GM21825 (cell line): ENCODE measurements at regions not wholly inside any gene's neighbourhood (a gene's known extent, or its start where the extent isn't known, plus 50 kb on each side); places are given as distances from the start of the nearest gene placed in this dataset.

Experiments used
- ATAC-seq: cut with Tn5 transposase; IDR thresholded peaks from one replicate; pipeline ENCODE4 v1.9.1; 2021; ENCODE audit warnings: mild to moderate bottlenecking, moderate library complexity; ENCODE audit not compliant: unreplicated experiment

- no peak for ATAC-seq
These were observed 108.2 kb downstream of the LYPLAL1 start for GRCh38 chr1:219281831-219282230.

GRCh38 chr1:219279017-219279770, 105.5 kb downstream of the LYPLAL1 start:
- no peak for ATAC-seq

GRCh38 chr1:219278288-219278687, 104.6 kb downstream of the LYPLAL1 start:
- no peak for ATAC-seq

GRCh38 chr1:219277304-219278105, 103.8 kb downstream of the LYPLAL1 start:
- no peak for ATAC-seq

GRCh38 chr1:219276049-219276738, 102.5 kb downstream of the LYPLAL1 start:
- ATAC-seq, result no peak

- ATAC-seq, result no peak
These were observed 99.5 kb downstream of the LYPLAL1 start for GRCh38 chr1:219273088-219273686.

- no peak for ATAC-seq
These were observed 98.3 kb downstream of the LYPLAL1 start for GRCh38 chr1:219271818-219272535.

- ATAC-seq, result no peak
These were observed 95.5 kb downstream of the LYPLAL1 start for GRCh38 chr1:219269171-219269570.

- no peak for ATAC-seq
These were observed 92.8 kb downstream of the LYPLAL1 start for GRCh38 chr1:219266524-219266923.

GRCh38 chr1:219265026-219265515, 91.4 kb downstream of the LYPLAL1 start:
- no peak for ATAC-seq

- ATAC-seq, result no peak
These were observed 90.9 kb downstream of the LYPLAL1 start for GRCh38 chr1:219264561-219264960.
